Tibial nerve (tissue), 4 donors: ENCODE measurements at regions not wholly inside any gene's neighbourhood (a gene's known extent, or its start where the extent isn't known, plus 50 kb on each side); places are given as distances from the start of the nearest gene placed in this dataset.
"Not testable (repeated sequence)": the region's sequence is repeated elsewhere in the genome, so short reads cannot be mapped to it uniquely, and the experiment has no call there.

Source experiments
- DNase-seq, 2 donors: peaks; one replicate each; pipeline ENCODE4 v3.0.0-alpha.2; 2019; ENCODE audit warnings: low spot score in 2 of 2
- H3K27ac ChIP-seq, 4 donors: fragments of 200-600 bp; sonication (generic) in 3 of 4; one replicate each; pipeline ENCODE4 v1.5.1; 2017 to 2019; ENCODE audit warnings: mild to moderate bottlenecking in 1 of 4
- H3K27me3 ChIP-seq, 2 donors: fragments of 200-600 bp; sonication (generic) in 1 of 2; one replicate each; pipeline versions ENCODE4 v1.5.1 to v1.6.0; 2017 to 2019
- H3K36me3 ChIP-seq, 3 donors: fragments of 200-600 bp; sonication (generic); one replicate each; pipeline ENCODE4 v1.5.1; 2018 to 2019
- H3K4me1 ChIP-seq, 4 donors: fragments of 200-600 bp; sonication (generic) in 3 of 4; one replicate each; pipeline ENCODE4 v1.5.1; 2017 to 2019
- H3K4me3 ChIP-seq, 4 donors: fragments of 200-600 bp; sonication (generic) in 3 of 4; one replicate each; pipeline ENCODE4 v1.5.1; 2017 to 2019; ENCODE audit warnings: mild to moderate bottlenecking in 1 of 4, moderate library complexity in 1 of 4
- H3K9me3 ChIP-seq, 4 donors: fragments of 200-600 bp; sonication (generic) in 3 of 4; one replicate each; pipeline ENCODE4 v1.5.1; 2017 to 2019
- EP300 ChIP-seq, 2 donors: sonication (generic); formaldehyde crosslinking; IDR thresholded peaks; one replicate each; pipeline ENCODE4 v1.6.1; 2017; ENCODE audit warnings: antibody characterized with exemption in 2 of 2, mild to moderate bottlenecking in 1 of 2
- POLR2A ChIP-seq, 2 donors: fragments of 450-650 bp; IDR thresholded peaks; one replicate each; pipeline ENCODE4 v1.6.1; 2017; ENCODE audit warnings: antibody characterized with exemption in 2 of 2, mild to moderate bottlenecking in 2 of 2, moderate library complexity in 2 of 2
- WGBS, 2 donors: methylation state at CpG; one replicate each; pipeline ENCODE4 v1.1.5; 2018; 5-methylcytosine and 5-hydroxymethylcytosine counted together
- TF ChIP-seq, protein P1 (sequence below), 5 experiments: fragments of 200-600 bp in 3 of 5; fragments of 450-650 bp in 2 of 5; sonication (generic) in 3 of 5; IDR thresholded peaks; one replicate each; pipeline ENCODE4 v1.5.1; 2016 to 2019; ENCODE audit warnings: antibody characterized with exemption in 5 of 5, mild to moderate bottlenecking in 3 of 5, moderate library complexity in 2 of 5

DNA sequence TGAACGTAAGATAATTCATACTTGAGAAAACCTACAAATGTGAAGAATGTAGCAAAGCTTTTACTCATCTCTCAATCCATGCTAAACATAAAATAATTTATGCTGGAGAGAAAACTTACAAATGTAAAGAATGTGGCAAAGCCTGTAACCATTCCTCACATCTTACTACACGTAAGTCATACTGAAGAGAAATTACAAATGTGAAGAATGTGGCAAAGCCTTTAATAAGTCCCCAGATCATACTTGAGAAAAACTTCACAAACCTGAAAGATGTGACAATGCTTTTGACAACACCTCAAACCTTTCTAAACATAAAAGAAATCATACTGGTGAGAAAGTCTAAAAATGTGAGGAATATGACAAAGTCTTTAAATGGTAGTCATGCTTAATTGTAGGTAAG, 89.4 kb downstream of the ZNF675 start:
- Histone ChIP-seq H3K4me1 (no peaks in the 10 kb centered on the region), H3K27me3 (no peaks in the 10 kb centered on the region), H3K4me3 (no peak overlapping the region), H3K36me3 (no peaks in the 10 kb centered on the region), H3K27ac (no peak overlapping the region), H3K9me3 (peaks cover 0 to 13% (median 1%) of the 10 kb centered on the region in 4 donors)
- no peak for TF ChIP-seq POLR2A (IDR thresholded peaks at IDR 0.05)
- TF ChIP-seq EP300 (IDR thresholded peaks at IDR 0.05) = no peak
- TF ChIP-seq, protein P1, sequence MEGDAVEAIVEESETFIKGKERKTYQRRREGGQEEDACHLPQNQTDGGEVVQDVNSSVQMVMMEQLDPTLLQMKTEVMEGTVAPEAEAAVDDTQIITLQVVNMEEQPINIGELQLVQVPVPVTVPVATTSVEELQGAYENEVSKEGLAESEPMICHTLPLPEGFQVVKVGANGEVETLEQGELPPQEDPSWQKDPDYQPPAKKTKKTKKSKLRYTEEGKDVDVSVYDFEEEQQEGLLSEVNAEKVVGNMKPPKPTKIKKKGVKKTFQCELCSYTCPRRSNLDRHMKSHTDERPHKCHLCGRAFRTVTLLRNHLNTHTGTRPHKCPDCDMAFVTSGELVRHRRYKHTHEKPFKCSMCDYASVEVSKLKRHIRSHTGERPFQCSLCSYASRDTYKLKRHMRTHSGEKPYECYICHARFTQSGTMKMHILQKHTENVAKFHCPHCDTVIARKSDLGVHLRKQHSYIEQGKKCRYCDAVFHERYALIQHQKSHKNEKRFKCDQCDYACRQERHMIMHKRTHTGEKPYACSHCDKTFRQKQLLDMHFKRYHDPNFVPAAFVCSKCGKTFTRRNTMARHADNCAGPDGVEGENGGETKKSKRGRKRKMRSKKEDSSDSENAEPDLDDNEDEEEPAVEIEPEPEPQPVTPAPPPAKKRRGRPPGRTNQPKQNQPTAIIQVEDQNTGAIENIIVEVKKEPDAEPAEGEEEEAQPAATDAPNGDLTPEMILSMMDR (IDR thresholded peaks at IDR 0.05) = no peak
- DNase-seq = no peak
- WGBS, 2 donors = 81 to 86% methylated on average over 2 of the region's 2 CpGs

DNA sequence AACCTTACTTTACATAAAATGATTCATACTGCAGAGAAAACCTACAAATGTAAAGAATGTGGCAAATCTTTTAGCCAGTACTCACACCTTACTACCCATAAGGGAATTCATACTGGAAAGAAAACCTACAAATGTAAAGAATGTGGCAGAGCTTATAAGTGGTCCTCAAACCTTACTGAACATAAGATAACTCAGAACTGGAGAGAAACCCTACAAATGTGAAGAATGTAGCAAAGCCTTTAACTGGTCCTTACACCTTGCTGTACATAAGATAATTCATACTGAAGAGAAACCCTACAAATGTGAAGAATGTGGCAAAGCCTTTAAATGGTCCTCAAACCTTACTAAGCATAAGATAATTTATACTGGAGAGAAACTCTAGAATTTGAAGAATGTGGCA, 90.1 kb downstream of the ZNF675 start:
- TF ChIP-seq, protein P1 (IDR thresholded peaks at IDR 0.05) = no peak
- TF ChIP-seq POLR2A (IDR thresholded peaks at IDR 0.05) (no peak), EP300 (IDR thresholded peaks at IDR 0.05) (no peak)
- Histone ChIP-seq H3K4me1 (no peaks in the 10 kb centered on the region), H3K4me3 (no peak overlapping the region), H3K36me3 (no peaks in the 10 kb centered on the region), H3K27me3 (no peaks in the 10 kb centered on the region), H3K27ac (no peak overlapping the region), H3K9me3 (peaks cover 0 to 18% (median 0%) of the 10 kb centered on the region in 4 donors)
- DNase-seq = no peak

DNA sequence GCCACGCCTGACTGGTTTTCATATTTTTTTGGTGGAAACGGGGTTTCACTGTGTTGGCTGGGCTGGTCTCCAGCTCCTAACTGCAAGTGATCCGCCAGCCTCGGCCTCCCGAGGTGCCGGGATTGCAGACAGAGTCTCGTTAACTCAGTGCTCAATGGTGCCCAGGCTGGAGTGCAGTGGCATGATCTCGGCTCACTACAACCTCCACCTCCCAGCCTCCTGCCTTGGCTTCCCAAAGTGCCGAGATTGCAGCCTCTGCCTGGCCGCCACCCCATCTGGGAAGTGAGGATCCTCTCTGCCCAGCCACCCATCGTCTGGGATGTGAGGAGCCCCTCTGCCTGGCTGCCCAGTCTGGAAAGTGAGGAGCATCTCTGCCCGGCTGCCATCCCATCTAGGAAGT, 92.7 kb downstream of the ZNF675 start:
- DNase-seq, H3K4me1 ChIP-seq, H3K27me3 ChIP-seq, H3K4me3 ChIP-seq, H3K27ac ChIP-seq, H3K36me3 ChIP-seq: not testable (repeated sequence)
- 87 to 96% methylated on average over 5 to 10 of the region's 12 CpGs for WGBS, 2 donors
- peaks cover 0 to 15% (median 2%) of the 10 kb centered on the region in 4 donors for H3K9me3 ChIP-seq

DNA sequence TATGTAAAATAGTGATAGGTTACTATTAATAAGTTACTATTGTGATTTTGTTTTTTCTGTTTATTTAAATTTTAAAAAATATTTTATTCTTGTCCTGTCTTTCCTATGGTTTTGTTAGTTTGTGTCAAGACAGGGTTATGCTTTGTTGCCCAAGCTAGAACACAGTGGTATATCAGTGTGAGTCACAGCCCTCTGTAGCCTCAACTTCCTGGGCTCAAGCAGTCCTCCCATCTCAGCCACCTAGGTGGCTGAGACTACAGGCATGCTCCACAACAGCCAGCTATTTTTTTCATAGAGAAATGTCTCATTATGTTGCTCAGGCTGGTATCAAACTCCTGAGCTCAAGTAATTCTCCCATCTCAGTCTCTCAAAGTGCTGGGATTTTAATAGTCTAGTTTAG, 99.5 kb downstream of the ZNF675 start:
- DNase-seq = no peak
- no peaks in the 10 kb centered on the region for H3K4me1 ChIP-seq
- TF ChIP-seq POLR2A (IDR thresholded peaks at IDR 0.05) (no peak), EP300 (IDR thresholded peaks at IDR 0.05) (no peak)
- TF ChIP-seq, protein P1 (IDR thresholded peaks at IDR 0.05) = no peak
- no peaks in the 10 kb centered on the region for H3K27me3 ChIP-seq
- H3K36me3 ChIP-seq = no peaks in the 10 kb centered on the region
- H3K27ac ChIP-seq = no peak overlapping the region
- no peak overlapping the region for H3K4me3 ChIP-seq
- peaks cover 0 to 19% (median 5%) of the 10 kb centered on the region in 4 donors for H3K9me3 ChIP-seq

DNA sequence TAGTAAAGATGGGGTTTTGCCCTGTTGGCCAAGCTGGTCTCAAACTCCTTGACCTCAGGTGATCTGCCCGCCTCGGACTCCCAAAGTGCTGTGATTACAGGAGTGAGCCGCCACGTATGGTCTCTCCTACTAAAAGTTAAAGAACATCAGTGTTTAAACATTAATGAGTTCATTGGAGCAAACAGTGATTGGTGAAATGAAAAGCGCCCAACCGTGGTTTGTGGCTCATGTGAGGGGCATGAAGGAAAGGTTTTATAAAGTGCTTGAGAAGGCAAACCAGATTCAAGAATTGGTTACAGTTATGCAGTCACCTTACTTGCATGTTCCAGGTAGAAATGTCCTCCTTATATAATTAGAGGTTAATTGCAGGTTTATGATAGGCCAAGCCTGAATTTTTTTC, 109.5 kb downstream of the ZNF675 start:
- no peaks in the 10 kb centered on the region for H3K36me3 ChIP-seq
- 71 to 91% methylated on average over 6 of the region's 6 CpGs for WGBS, 2 donors
- no peak overlapping the region for H3K27ac ChIP-seq
- DNase-seq = no peak
- no peaks in the 10 kb centered on the region for H3K4me1 ChIP-seq
- H3K27me3 ChIP-seq = no peaks in the 10 kb centered on the region
- TF ChIP-seq EP300 (IDR thresholded peaks at IDR 0.05) (no peak), POLR2A (IDR thresholded peaks at IDR 0.05) (no peak)
- TF ChIP-seq, protein P1 (IDR thresholded peaks at IDR 0.05) = no peak
- H3K4me3 ChIP-seq = no peak overlapping the region
- H3K9me3 ChIP-seq = peaks cover 0 to 39% (median 3%) of the 10 kb centered on the region in 4 donors

DNA sequence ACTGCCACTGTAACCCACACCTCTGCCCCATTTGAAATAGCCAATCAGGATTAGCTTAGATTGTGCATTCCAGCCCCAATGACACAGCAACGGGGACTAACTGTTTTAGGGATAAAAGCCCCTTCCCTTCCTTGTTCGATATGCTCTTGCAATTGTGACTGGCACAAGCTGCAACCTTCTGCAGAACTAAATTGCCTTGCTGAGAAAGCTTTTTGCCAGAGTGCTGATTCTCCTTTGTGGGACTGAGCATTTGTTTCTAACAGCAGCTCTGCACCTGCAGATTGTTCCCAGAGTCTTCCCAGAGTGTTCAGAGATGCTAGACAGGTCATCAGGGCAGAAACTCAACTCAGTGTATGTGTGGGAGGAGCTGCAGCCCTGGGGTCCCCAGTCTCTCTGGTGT, 115.8 kb downstream of the ZNF675 start:
- Histone ChIP-seq H3K9me3 (peaks cover 0 to 73% (median 6%) of the 10 kb centered on the region in 4 donors), H3K4me1 (no peaks in the 10 kb centered on the region), H3K27me3 (no peaks in the 10 kb centered on the region), H3K27ac (no peak overlapping the region), H3K4me3 (no peak overlapping the region), H3K36me3 (no peaks in the 10 kb centered on the region)
- no peak for DNase-seq
- WGBS, 2 donors = 67 to 79% methylated on average over 2 of the region's 2 CpGs
- TF ChIP-seq, protein P1 (IDR thresholded peaks at IDR 0.05) = no peak
- no peak for TF ChIP-seq EP300 (IDR thresholded peaks at IDR 0.05)
- no peak for TF ChIP-seq POLR2A (IDR thresholded peaks at IDR 0.05)

DNA sequence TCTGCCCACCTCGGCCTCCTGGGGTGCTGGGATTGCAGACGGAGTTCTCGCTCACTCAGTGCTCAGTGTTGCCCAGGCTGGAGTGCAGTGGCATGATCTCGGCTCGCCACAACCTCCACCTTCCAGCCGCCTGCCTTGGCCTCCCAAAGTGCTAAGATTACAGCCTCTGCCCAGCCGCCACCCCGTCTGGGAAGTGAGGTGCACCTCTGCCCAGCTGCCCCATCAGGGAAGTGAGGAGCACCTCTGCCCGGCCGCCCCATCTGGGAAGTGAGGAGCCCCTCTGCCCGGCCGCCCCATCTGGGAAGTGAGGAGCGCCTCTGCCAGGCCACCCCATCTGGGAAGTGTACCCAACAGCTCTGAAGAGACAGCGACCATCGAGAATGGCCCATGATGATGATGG, 118.9 kb downstream of the ZNF675 start:
- DNase-seq, H3K4me3 ChIP-seq, H3K36me3 ChIP-seq, H3K27me3 ChIP-seq, H3K4me1 ChIP-seq, H3K27ac ChIP-seq: not testable (repeated sequence)
- H3K9me3 ChIP-seq = peaks cover 0 to 81% (median 4%) of the 10 kb centered on the region in 4 donors
- 94 to 96% methylated on average over 7 to 11 of the region's 15 CpGs for WGBS, 2 donors
